HG03103 (cell line): ENCODE measurements at regions not wholly inside any gene's neighbourhood (a gene's known extent, or its start where the extent isn't known, plus 50 kb on each side); places are given as distances from the start of the nearest gene placed in this dataset.

Experiments
- ATAC-seq: cut with Tn5 transposase; IDR thresholded peaks from one replicate; pipeline ENCODE4 v1.9.1; 2021; ENCODE audit warnings: low read depth; ENCODE audit not compliant: unreplicated experiment

GRCh38 chr5:67300326-67300725 is 103.7 kb upstream of the CD180 start:
- ATAC-seq: no peak

- no peak for ATAC-seq
These were observed 102.7 kb upstream of the CD180 start for GRCh38 chr5:67299231-67299735.

- no peak for ATAC-seq
These were observed 101.4 kb upstream of the CD180 start for GRCh38 chr5:67297802-67298532.

DNA sequence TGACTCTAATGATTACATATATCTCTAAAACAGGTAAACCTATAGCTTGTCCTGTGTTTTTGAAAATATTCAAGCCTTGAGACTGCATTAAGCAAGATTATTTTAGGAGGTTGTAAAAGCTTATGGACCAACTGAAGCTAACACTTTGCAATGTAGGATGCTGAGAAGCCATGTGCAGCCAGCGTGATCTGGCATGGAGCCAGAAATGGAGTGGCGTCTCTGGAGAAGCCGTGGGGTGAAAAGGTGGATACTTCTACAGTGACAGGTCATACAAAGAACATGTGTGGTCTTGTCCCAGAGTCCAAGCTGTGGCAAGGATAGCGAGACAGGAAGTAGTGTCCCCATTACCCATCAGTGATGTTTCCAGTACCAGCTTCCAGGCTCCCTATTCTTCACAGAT is 100.8 kb upstream of the CD180 start:
- ATAC-seq: no peak

DNA sequence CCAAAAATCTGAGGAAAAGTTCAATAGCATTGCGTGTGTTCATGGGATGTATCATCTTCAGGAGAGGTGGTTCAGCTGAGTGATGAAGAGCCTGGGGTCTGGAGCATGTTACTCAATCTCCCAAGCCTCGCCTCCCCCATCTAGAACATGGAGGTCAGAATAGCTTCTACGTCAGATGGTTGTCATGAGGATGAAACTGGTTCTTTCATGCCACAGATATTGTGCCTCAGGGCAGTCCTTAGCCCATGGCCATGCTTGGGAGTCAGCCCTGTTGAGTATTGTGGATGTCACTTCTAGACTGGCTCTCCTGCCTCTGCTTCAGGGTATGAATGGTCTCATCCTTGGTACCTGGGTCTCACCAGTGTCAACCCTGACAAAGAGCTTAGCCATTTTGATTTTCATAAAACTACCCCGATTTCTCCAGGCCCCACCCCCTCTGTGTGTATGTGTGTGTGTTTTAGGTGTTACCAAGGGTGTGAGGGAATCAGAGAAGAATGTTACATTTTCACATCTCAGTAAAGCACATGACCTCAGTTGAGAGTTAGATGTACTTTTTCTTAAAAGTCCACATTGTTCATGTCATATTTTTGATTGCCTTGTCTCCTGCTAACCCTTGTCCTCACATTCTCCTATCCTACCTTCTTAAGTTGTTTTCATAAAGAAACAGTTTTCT is 97.8 kb upstream of the CD180 start:
- ATAC-seq: no peak

GRCh38 chr5:67293226-67293625 is 96.6 kb upstream of the CD180 start:
- ATAC-seq: no peak

- ATAC-seq: no peak
These were observed 95.8 kb upstream of the CD180 start for GRCh38 chr5:67292201-67292940.

- ATAC-seq: no peak
These were observed 95.1 kb upstream of the CD180 start for GRCh38 chr5:67291671-67292070.

DNA sequence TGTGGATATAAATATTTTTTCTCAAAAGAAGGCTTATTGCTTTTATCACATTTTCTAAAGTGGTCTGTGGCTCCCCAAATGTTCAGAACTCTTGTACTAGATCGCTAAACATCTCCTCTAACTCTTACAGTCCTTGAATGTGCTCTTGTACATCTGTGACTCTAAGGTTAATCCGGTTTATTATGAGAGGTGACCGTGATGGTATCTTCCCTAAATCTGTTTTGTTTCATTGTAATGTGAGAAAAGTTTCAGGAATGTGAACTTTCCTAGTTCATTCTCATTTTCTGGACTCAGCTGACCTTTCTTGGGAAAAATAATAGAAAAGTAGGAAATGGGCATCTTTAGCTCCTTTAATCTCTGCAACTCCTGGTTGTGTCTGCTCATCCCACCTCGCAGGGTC is 94.5 kb upstream of the CD180 start:
- ATAC-seq: no peak

DNA sequence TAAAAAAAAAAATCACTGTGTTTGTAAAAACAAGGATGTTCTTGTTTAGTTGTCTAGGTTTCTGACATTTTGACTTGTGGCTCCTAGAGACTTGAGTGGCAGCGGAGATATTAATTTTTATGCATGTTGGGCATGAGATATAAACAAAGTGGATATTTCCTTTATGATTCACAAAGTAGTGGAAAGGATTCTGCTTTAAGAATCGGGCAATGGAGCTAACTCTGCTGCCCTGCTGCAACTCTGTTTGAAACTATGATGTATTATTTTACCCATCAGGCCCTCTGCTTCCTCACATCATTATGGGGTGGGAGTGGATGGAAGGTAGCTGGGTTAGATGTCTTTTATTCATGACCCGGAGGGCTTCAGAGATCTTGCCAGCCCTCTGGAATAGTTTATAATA is 94.1 kb upstream of the CD180 start:
- ATAC-seq: no peak

- ATAC-seq: no peak
These were observed 93.3 kb upstream of the CD180 start for GRCh38 chr5:67289763-67290521.

GRCh38 chr5:67287510-67288268 is 91.1 kb upstream of the CD180 start:
- ATAC-seq: no peak

GRCh38 chr5:67286006-67286405 is 89.4 kb upstream of the CD180 start:
- ATAC-seq: no peak

DNA sequence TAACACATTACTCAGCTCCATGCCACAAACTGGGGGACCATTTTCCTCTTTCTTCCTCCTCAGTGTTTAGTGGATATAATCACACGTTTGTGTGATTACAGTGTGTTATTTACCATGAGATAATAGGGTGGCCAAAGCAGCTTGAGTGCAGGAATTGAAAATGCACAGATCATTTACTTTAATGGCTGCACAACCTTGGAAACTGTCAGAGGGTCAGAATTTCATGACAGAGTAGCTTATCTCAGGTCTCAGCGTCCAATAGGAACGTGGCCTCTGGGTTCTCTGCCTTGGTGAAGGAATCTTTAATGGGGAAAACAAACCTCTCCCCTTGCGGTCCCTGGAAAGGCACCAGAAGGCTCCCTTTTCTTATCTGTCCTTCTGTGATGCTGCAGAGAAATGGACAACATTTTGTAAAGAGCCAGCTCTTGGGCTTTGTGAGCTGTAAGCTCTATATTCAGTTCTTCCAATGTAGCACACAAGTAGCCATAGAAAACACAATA is 87.4 kb upstream of the CD180 start:
- no peak for ATAC-seq

DNA sequence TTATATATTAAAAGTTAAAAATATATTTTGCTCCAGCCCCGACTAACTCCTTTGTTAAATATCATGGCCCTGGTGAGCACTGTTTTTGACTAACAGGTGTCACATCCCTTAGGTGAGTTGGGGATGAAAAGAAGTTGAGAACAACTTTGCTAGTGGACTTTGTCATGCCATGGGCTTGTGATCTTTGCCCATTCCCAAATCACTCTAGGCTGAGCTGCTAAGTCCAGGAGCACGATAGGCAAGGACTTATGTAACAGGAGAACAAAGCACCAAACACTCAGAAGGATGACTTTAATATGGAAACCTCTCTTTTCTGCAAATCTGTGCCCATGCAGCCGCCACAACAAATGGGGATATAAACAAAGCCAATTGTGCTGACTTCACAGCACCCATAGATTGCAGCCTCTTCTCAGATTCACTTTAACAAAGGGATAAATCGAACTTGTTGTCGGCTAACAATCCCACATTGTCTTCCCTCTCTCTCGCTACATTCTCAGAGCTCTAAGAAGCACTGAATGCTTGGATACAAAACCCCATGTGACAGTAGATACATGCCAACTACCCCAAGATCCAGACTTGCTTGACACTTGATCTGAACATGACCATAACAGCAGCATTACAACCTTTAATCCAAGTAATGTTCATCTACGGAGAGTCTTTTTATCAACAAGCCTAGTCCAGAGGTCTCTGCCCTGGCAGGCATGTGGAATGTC is 86.8 kb upstream of the CD180 start:
- no peak for ATAC-seq

DNA sequence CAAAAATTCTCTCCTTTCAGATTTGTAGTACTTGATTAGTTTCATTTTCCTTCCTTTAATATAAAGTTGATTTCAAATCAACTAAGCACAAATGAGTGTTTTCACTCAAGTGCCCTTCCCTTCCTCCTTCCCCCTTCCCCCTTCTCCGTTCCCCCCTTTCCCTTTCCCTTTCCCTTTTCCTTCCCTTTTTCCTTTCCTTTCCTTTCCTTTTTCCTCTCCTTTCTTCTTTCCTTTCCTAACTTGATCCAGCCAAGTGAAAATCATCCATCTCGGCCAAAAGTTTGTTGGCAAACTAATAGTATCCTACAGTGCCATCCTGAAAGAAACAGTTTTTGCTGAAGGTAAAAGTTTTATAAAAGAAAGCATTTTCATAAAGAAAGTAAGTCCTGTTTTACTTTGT is 85.3 kb upstream of the CD180 start:
- ATAC-seq: no peak

DNA sequence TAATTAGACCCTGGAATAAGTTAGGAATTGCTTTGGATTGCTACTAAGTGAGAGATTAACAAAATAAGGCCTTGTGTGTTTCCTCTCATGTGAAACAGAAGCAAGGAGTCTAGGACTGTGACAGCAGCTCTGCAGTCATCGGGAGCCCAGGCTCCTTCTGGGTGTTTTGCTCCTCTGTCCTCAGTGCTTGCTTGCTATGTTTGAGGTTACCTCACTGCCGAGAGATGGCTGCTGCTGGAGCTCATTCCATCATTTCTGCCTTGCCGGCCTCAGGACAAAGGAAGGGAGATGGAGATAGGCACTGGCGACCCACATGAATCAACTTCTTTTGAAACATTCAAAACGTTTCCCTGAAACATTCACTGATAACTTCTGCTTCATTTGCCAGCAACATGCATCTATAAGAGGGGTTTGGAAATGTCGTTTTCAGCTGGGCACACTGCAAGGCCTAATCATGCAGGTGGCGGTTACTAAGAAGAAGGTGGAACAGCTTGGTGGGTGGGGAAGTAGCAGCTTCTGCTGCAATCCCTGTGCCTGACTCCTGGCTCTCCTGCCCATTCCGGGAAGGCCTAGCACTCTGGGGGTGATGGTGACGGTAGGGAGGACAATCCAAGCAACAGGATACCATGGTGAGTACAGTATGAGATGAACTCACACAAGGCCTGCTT is 77.2 kb upstream of the CD180 start:
- ATAC-seq: no peak

DNA sequence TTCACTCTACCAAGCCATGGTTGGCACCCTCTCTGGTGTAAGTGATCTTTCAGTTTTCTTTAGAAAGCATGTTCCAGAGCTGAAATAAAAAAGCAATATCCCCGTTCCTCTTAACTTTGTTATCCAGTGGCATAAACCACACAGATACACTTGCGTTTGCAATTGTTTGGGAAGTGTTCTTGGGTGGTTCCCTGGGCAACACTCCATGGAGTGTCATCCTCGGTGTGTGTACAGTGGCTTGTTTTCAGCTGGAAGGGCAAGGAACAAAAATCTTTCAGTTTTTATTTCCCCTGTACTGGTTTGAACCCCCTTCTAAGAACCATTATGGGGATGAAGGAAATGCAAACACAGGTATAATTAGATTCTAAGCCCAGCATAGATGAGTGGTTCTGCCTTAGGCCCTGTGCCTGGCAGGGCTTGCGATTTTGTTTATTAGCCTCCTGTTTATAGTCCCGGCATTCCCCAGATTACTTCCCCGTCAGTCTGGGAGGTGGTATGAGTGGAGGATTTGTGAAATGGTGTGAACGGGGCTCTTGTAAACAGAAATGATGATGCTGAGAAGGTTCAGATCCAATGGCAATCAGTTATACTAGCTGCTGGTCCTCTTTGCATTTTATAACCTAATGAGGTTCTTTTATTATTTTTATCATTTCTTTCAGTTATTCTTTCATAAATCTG is 76.0 kb upstream of the CD180 start:
- no peak for ATAC-seq
